Cardiac muscle cell (in vitro differentiated cells and primary cell): ENCODE measurements at regions not wholly inside any gene's neighbourhood (a gene's known extent, or its start where the extent isn't known, plus 50 kb on each side); places are given as distances from the start of the nearest gene placed in this dataset.
A peak's percentile ranks its signal among the peaks of the same experiment; 100 is the strongest.

Experiments
- DNase-seq, 2 donors: peaks; one replicate each; pipeline versions ENCODE4 v3.0.0 to v3.0.0-alpha.2; 2010 to 2017; ENCODE audit warnings: low read depth in 1 of 2, low spot score in 1 of 2
- H3K27ac ChIP-seq: fragments of 200-600 bp; sonication (generic); 2 replicates; pipeline ENCODE4 v1.5.1; 2016
- H3K27me3 ChIP-seq: fragments of 200-600 bp; sonication (generic); 2 replicates; pipeline ENCODE4 v1.6.0; 2016; ENCODE audit warnings: control low read depth
- H3K36me3 ChIP-seq: fragments of 200-600 bp; sonication (generic); 2 replicates; pipeline ENCODE4 v1.5.1; 2016; ENCODE audit warnings: control low read depth
- H3K4me1 ChIP-seq: fragments of 200-600 bp; sonication (generic); 2 replicates; pipeline ENCODE4 v1.8.1; 2017; ENCODE audit warnings: low read depth, mild to moderate bottlenecking, mixed run types
- H3K4me3 ChIP-seq: fragments of 200-600 bp; sonication (generic); 2 replicates; pipeline ENCODE4 v1.5.1; 2016; ENCODE audit warnings: mild to moderate bottlenecking
- H3K9me3 ChIP-seq: fragments of 200-600 bp; sonication (generic); 2 replicates; pipeline ENCODE4 v1.5.1; 2017; ENCODE audit warnings: low read depth, mild to moderate bottlenecking, control low read depth
- CTCF ChIP-seq: IDR thresholded peaks from 2 replicates; pipeline ENCODE4 v1.5.1; 2012; ENCODE audit warnings: low read depth, mild to moderate bottlenecking, low read length

- H3K9me3 ChIP-seq: no peaks in the 10 kb centered on the region
- no peaks in the 10 kb centered on the region for H3K36me3 ChIP-seq
- H3K4me1 ChIP-seq: no peaks in the 10 kb centered on the region
- DNase-seq: peak in 1 of 2 donors; percentile 29
- no peaks in the 10 kb centered on the region for H3K27me3 ChIP-seq
- no peak overlapping the region for H3K27ac ChIP-seq
- TF ChIP-seq CTCF: no peak
- H3K4me3 ChIP-seq: no peak overlapping the region
These were observed 88.5 kb upstream of the NANOGP8 start for GRCh38 chr15:35173444-35174118.

- no peak for TF ChIP-seq CTCF
- H3K36me3 ChIP-seq: no peaks in the 10 kb centered on the region
These were observed 85.1 kb upstream of the NANOGP8 start for GRCh38 chr15:35170207-35170606.

GRCh38 chr15:35168464-35168863 is 83.4 kb upstream of the NANOGP8 start:
- TF ChIP-seq CTCF: no peak
- no peak overlapping the region for H3K4me3 ChIP-seq
- no peaks in the 10 kb centered on the region for H3K9me3 ChIP-seq
- no peaks in the 10 kb centered on the region for H3K36me3 ChIP-seq
- DNase-seq: peak in 1 of 2 donors; percentile 46
- H3K27me3 ChIP-seq: no peaks in the 10 kb centered on the region
- H3K27ac ChIP-seq: no peak overlapping the region
- peaks cover 12% of the 10 kb centered on the region for H3K4me1 ChIP-seq

More at GRCh38 chr15:35170207-35170606, 85.1 kb upstream of the NANOGP8 start:
- peak in 1 of 2 donors; percentile 6 for DNase-seq
- no peaks in the 10 kb centered on the region for H3K27me3 ChIP-seq
- H3K9me3 ChIP-seq: no peaks in the 10 kb centered on the region
- H3K27ac ChIP-seq: no peak overlapping the region
- H3K4me1 ChIP-seq: peaks cover 12% of the 10 kb centered on the region
- no peak overlapping the region for H3K4me3 ChIP-seq

GRCh38 chr15:35167675-35168074 is 82.6 kb upstream of the NANOGP8 start:
- no peak for TF ChIP-seq CTCF
- H3K4me3 ChIP-seq: no peak overlapping the region
- no peaks in the 10 kb centered on the region for H3K27me3 ChIP-seq
- no peak overlapping the region for H3K27ac ChIP-seq
- peaks cover 12% of the 10 kb centered on the region for H3K4me1 ChIP-seq
- H3K9me3 ChIP-seq: no peaks in the 10 kb centered on the region
- DNase-seq: no peak
- no peaks in the 10 kb centered on the region for H3K36me3 ChIP-seq

- no peak for TF ChIP-seq CTCF
- Histone ChIP-seq H3K27ac (no peak overlapping the region), H3K9me3 (no peaks in the 10 kb centered on the region), H3K4me1 (peaks cover 12% of the 10 kb centered on the region), H3K36me3 (no peaks in the 10 kb centered on the region), H3K27me3 (no peaks in the 10 kb centered on the region), H3K4me3 (no peak overlapping the region)
- peak in 1 of 2 donors; percentile 49 for DNase-seq
These were observed 81.8 kb upstream of the NANOGP8 start for GRCh38 chr15:35166730-35167359.
